ENCODE measurements at regions not wholly inside any gene's neighbourhood (a gene's known extent, or its start where the extent isn't known, plus 50 kb on each side); places are given as distances from the start of the nearest gene placed in this dataset.

- TF ChIP-seq, protein P1, sequence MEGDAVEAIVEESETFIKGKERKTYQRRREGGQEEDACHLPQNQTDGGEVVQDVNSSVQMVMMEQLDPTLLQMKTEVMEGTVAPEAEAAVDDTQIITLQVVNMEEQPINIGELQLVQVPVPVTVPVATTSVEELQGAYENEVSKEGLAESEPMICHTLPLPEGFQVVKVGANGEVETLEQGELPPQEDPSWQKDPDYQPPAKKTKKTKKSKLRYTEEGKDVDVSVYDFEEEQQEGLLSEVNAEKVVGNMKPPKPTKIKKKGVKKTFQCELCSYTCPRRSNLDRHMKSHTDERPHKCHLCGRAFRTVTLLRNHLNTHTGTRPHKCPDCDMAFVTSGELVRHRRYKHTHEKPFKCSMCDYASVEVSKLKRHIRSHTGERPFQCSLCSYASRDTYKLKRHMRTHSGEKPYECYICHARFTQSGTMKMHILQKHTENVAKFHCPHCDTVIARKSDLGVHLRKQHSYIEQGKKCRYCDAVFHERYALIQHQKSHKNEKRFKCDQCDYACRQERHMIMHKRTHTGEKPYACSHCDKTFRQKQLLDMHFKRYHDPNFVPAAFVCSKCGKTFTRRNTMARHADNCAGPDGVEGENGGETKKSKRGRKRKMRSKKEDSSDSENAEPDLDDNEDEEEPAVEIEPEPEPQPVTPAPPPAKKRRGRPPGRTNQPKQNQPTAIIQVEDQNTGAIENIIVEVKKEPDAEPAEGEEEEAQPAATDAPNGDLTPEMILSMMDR (IDR thresholded peaks at IDR 0.05), result no peak
- no peak for TF ChIP-seq POLR2A (IDR thresholded peaks at IDR 0.05)
These were observed 89.2 kb upstream of the GAS1 start for GRCh38 chr9:87036506-87036905.
